Neuronal stem cell (in vitro differentiated cells): ENCODE measurements at regions not wholly inside any gene's neighbourhood (a gene's known extent, or its start where the extent isn't known, plus 50 kb on each side); places are given as distances from the start of the nearest gene placed in this dataset.

Experiments used
- DNase-seq: peaks from one replicate; pipeline ENCODE4 v3.0.0-alpha.2; 2013; ENCODE audit warnings: low spot score
- H2AFZ ChIP-seq: one replicate; pipeline ENCODE4 v1.6.1; 2013; ENCODE audit warnings: mild to moderate bottlenecking, low read length, inconsistent platforms
- H2AK5ac ChIP-seq: 2 replicates; pipeline ENCODE4 v1.6.1; 2013; ENCODE audit warnings: low read depth, mild to moderate bottlenecking, inconsistent platforms, low read length, moderate library complexity, mixed read lengths
- H2BK120ac ChIP-seq: 2 replicates; pipeline ENCODE4 v1.6.1; 2013; ENCODE audit warnings: low read depth, mild to moderate bottlenecking, inconsistent platforms, low read length, moderate library complexity, mixed read lengths
- H2BK12ac ChIP-seq: one replicate; pipeline ENCODE4 v1.6.1; 2013; ENCODE audit warnings: low read length, inconsistent platforms
- H2BK15ac ChIP-seq: 2 replicates; pipeline ENCODE4 v1.6.1; 2013; ENCODE audit warnings: mild to moderate bottlenecking, low read length, inconsistent platforms, mixed read lengths
- H2BK5ac ChIP-seq: one replicate; pipeline ENCODE4 v1.6.1; 2013; ENCODE audit warnings: inconsistent platforms, mild to moderate bottlenecking, low read length, moderate library complexity
- H3K14ac ChIP-seq: one replicate; pipeline ENCODE4 v1.6.1; 2013; ENCODE audit warnings: low read length, inconsistent platforms
- H3K18ac ChIP-seq: 2 replicates; pipeline ENCODE4 v1.6.1; 2013; ENCODE audit warnings: low read length, inconsistent platforms
- H3K23ac ChIP-seq: 2 replicates; pipeline ENCODE4 v1.6.1; 2013; ENCODE audit warnings: low read depth, mild to moderate bottlenecking, mixed read lengths, low read length, inconsistent platforms; ENCODE audit not compliant: poor library complexity
- H3K27ac ChIP-seq: replicated peaks from 3 replicates; pipeline ENCODE4 v1.5.1; 2013; ENCODE audit warnings: low read length, inconsistent platforms
- H3K27me3 ChIP-seq, 3 experiments: 2 replicates each; pipeline ENCODE4 v1.6.1; 2013; ENCODE audit warnings: low read length in 3 of 3, mild to moderate bottlenecking in 2 of 3, inconsistent platforms in 1 of 3, low read depth in 1 of 3, mixed read lengths in 1 of 3, moderate library complexity in 1 of 3; ENCODE audit not compliant: control insufficient read depth in 3 of 3, insufficient read depth in 3 of 3
- H3K36me3 ChIP-seq, 2 donors: replicated peaks in 1 of 2; 2 replicates each; pipeline ENCODE4 v1.6.1; 2013; ENCODE audit warnings: low read length in 2 of 2; ENCODE audit not compliant: control insufficient read depth in 2 of 2, insufficient read depth in 2 of 2
- H3K4ac ChIP-seq: 2 replicates; pipeline ENCODE4 v1.6.1; 2013; ENCODE audit warnings: inconsistent platforms, mild to moderate bottlenecking, low read length, moderate library complexity
- H3K4me1 ChIP-seq, 2 donors: 1 replicate in 1 of 2; 2 replicates in 1 of 2; pipeline ENCODE4 v1.6.1; 2013; ENCODE audit warnings: low read length in 2 of 2, low read depth in 1 of 2; ENCODE audit not compliant: control insufficient read depth in 2 of 2, insufficient read depth in 1 of 2
- H3K4me2 ChIP-seq: one replicate; pipeline ENCODE4 v1.6.1; 2013; ENCODE audit warnings: mild to moderate bottlenecking, low read length, inconsistent platforms; ENCODE audit not compliant: insufficient read depth, poor library complexity, severe bottlenecking
- H3K4me3 ChIP-seq, 2 donors: 2 replicates each; pipeline ENCODE4 v1.5.1; 2013; ENCODE audit warnings: low read length in 2 of 2, mild to moderate bottlenecking in 2 of 2, inconsistent platforms in 1 of 2, moderate library complexity in 1 of 2
- H3K79me1 ChIP-seq: one replicate; pipeline ENCODE4 v1.6.1; 2013; ENCODE audit warnings: low read depth, mild to moderate bottlenecking, inconsistent platforms, low read length, moderate library complexity
- H3K9ac ChIP-seq: one replicate; pipeline ENCODE4 v1.6.1; 2013; ENCODE audit warnings: mild to moderate bottlenecking, low read depth, low read length, inconsistent platforms; ENCODE audit not compliant: poor library complexity
- H3K9me3 ChIP-seq, 2 donors: replicated peaks in 1 of 2; 2 replicates each; pipeline versions ENCODE3 to v1.6.1; 2013; ENCODE audit warnings: low read length in 2 of 2, mild to moderate bottlenecking in 2 of 2, inconsistent platforms in 1 of 2, low read depth in 1 of 2, mixed read lengths in 1 of 2, moderate library complexity in 1 of 2; ENCODE audit not compliant: control insufficient read depth in 2 of 2, insufficient read depth in 1 of 2
- H4K8ac ChIP-seq: one replicate; pipeline ENCODE4 v1.6.1; 2013; ENCODE audit warnings: low read depth, mild to moderate bottlenecking, inconsistent platforms, low read length, moderate library complexity
- H4K91ac ChIP-seq: one replicate; pipeline ENCODE4 v1.6.1; 2013; ENCODE audit warnings: low read length, low read depth, mild to moderate bottlenecking, inconsistent platforms; ENCODE audit not compliant: poor library complexity
- WGBS, 2 donors: extraction: QIAGEN DNeasy Blood & Tissue Kit; methylation state at CpG; one replicate each; pipeline ENCODE4 v1.1.7; 2013; ENCODE audit warnings: missing lambda C conversion rate in 2 of 2, mixed read lengths in 1 of 2; ENCODE audit not compliant: insufficient read length in 2 of 2, insufficient replicate concordance in 1 of 2; ENCODE audit errors: extremely low coverage in 2 of 2; 5-methylcytosine and 5-hydroxymethylcytosine counted together

- Histone ChIP-seq H3K4me3 (no peak overlapping the region), H3K23ac (no peak overlapping the region), H3K4ac (no peak overlapping the region), H3K79me1 (no peaks in the 10 kb centered on the region), H4K91ac (no peak overlapping the region), H2BK120ac (no peak overlapping the region), H3K18ac (no peak overlapping the region), H3K27me3 (no peaks in the 10 kb centered on the region), H2BK12ac (no peak overlapping the region), H3K36me3 (no peaks in the 10 kb centered on the region), H4K8ac (no peak overlapping the region), H3K4me1 (no peaks in the 10 kb centered on the region), H2AK5ac (no peak overlapping the region), H2AFZ (no peak overlapping the region), H2BK5ac (no peak overlapping the region), H2BK15ac (no peak overlapping the region), H3K9ac (no peak overlapping the region), H3K9me3 (no peaks in the 10 kb centered on the region), H3K27ac (no peak overlapping the region), H3K14ac (no peak overlapping the region), H3K4me2 (no peak overlapping the region)
- WGBS, 2 donors: no CpG with 5 or more reads among the region's 3 CpGs
- DNase-seq: no peak
Measured at GRCh38 chr12:77687321-77687720, 143.4 kb upstream of the NAV3 start.

DNA sequence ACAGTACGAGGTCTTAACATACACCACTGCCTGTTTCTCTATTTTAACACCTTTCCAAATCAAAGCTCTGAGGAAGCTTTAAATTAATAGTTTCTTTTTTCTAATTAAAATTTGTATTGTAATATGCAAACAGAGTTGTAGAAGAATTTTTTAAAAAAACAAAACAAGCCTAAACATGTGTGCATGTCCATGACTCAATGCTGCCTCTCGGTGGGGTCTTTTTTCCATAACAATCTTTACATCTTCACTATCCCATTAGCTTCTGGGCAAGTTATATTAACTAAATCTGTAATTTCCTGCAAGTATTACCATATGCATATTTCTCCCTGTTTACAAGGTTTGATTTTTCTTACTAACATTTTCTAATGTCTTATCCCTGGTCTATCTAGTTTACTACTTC is 143.9 kb upstream of the NAV3 start:
- Histone ChIP-seq H3K27ac (no peak overlapping the region), H3K23ac (no peak overlapping the region), H3K14ac (no peak overlapping the region), H3K4me2 (no peak overlapping the region), H2BK15ac (no peak overlapping the region), H2BK5ac (no peak overlapping the region), H3K36me3 (no peaks in the 10 kb centered on the region), H3K4me1 (no peaks in the 10 kb centered on the region), H2AFZ (no peak overlapping the region), H3K18ac (no peak overlapping the region), H3K79me1 (no peaks in the 10 kb centered on the region), H2BK120ac (no peak overlapping the region), H4K91ac (no peak overlapping the region), H2BK12ac (no peak overlapping the region), H3K4ac (no peak overlapping the region), H3K9ac (no peak overlapping the region), H3K4me3 (no peak overlapping the region), H3K9me3 (no peaks in the 10 kb centered on the region), H2AK5ac (no peak overlapping the region), H4K8ac (no peak overlapping the region), H3K27me3 (no peaks in the 10 kb centered on the region)
- no peak for DNase-seq
- no CpG with 5 or more reads among the region's 2 CpGs for WGBS, 2 donors

DNA sequence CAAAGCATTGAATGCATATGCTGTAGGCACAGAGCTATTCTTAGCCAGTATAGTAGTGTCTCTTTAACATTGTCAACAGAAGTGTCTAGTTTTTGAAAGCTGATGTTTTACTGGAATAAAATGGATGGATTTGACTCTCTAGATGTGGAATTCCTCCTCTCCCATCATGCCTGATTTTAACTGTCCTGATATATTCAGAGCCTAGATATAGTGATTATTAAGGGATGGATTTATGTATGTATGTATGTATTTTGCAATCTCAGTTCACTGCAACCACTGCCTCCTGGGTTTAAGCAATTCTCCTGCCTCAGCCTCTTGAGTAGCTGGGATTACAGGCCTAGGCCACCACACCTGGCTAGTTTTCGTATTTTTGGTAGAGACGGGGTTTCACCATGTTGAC is 144.8 kb upstream of the NAV3 start:
- Histone ChIP-seq H4K91ac (no peak overlapping the region), H3K27ac (no peak overlapping the region), H2AFZ (no peak overlapping the region), H2AK5ac (no peak overlapping the region), H3K23ac (no peak overlapping the region), H3K4ac (no peak overlapping the region), H4K8ac (no peak overlapping the region), H3K36me3 (no peaks in the 10 kb centered on the region), H3K18ac (no peak overlapping the region), H3K27me3 (no peaks in the 10 kb centered on the region), H3K4me3 (no peak overlapping the region), H2BK5ac (no peak overlapping the region), H3K9ac (no peak overlapping the region), H2BK12ac (no peak overlapping the region), H3K4me1 (no peaks in the 10 kb centered on the region), H3K9me3 (no peaks in the 10 kb centered on the region), H3K79me1 (no peaks in the 10 kb centered on the region), H2BK120ac (no peak overlapping the region), H2BK15ac (no peak overlapping the region), H3K4me2 (no peak overlapping the region), H3K14ac (no peak overlapping the region)
- WGBS, 2 donors: no CpG with 5 or more reads among the region's 2 CpGs
- no peak for DNase-seq

GRCh38 chr12:77685112-77685511 is 145.6 kb upstream of the NAV3 start:
- H4K8ac ChIP-seq: no peak overlapping the region
- no peak overlapping the region for H3K14ac ChIP-seq
- no peaks in the 10 kb centered on the region for H3K79me1 ChIP-seq
- no peaks in the 10 kb centered on the region for H3K27me3 ChIP-seq
- no peak overlapping the region for H3K4me2 ChIP-seq
- no peak overlapping the region for H3K4me3 ChIP-seq
- no peak overlapping the region for H4K91ac ChIP-seq
- H2AFZ ChIP-seq: peak overlapping the region; percentile 42
- peak; percentile 72 for DNase-seq
- no peak overlapping the region for H3K9ac ChIP-seq
- no CpG with 5 or more reads among the region's 6 CpGs for WGBS, 2 donors
- H3K4me1 ChIP-seq: no peaks in the 10 kb centered on the region
- H3K27ac ChIP-seq: no peak overlapping the region
- H3K4ac ChIP-seq: no peak overlapping the region
- no peak overlapping the region for H2BK12ac ChIP-seq
- no peaks in the 10 kb centered on the region for H3K36me3 ChIP-seq
- H3K23ac ChIP-seq: no peak overlapping the region
- no peak overlapping the region for H2BK120ac ChIP-seq
- no peak overlapping the region for H2BK5ac ChIP-seq
- H2BK15ac ChIP-seq: no peak overlapping the region
- H2AK5ac ChIP-seq: no peak overlapping the region
- no peak overlapping the region for H3K18ac ChIP-seq
- no peaks in the 10 kb centered on the region for H3K9me3 ChIP-seq
